Endothelial cell of umbilical vein (primary cell): ENCODE measurements at regions not wholly inside any gene's neighbourhood (a gene's known extent, or its start where the extent isn't known, plus 50 kb on each side); places are given as distances from the start of the nearest gene placed in this dataset.

Experiments used
- BruUV-seq: library from RNA; stranded (reverse); fragments of 400-500 nt; replicated peaks from 2 replicates; lab custom pipeline; 2021; lab: Mats Ljungman, UMichigan
- CTCF ChIA-PET: fragments of 300-600, 350-600 bp; sonication (Branson Sonifier 250); formaldehyde crosslinking; loops from one replicate; lab custom pipeline; 2021; ENCODE audit warnings: antibody characterized with exemption, inconsistent platforms; lab: Charles Lee
- POLR2A ChIA-PET: fragments of 300-600, 350-600 bp; sonication (Branson Sonifier 250); formaldehyde crosslinking; loops from one replicate; lab custom pipeline; 2021; ENCODE audit warnings: antibody characterized with exemption, inconsistent platforms; lab: Charles Lee
- DNase-seq: peaks from one replicate; pipeline ENCODE4 v3.0.0-alpha.2; 2011; ENCODE audit warnings: low read depth, low spot score
- FAIRE-seq: peaks from 2 replicates; lab custom pipeline; 2011; peaks lifted over from hg19 to GRCh38; lab: Jason Lieb, UNC
- H2AFZ ChIP-seq: 2 replicates; pipeline ENCODE4 v1.6.0; 2012; ENCODE audit warnings: low read depth, low read length, control low read depth, inconsistent platforms
- H3K27ac ChIP-seq: 2 replicates; pipeline ENCODE4 v1.5.1; 2011; ENCODE audit warnings: low read depth, mild to moderate bottlenecking, control low read depth, low read length, moderate library complexity; ENCODE audit not compliant: insufficient read depth
- H3K27me3 ChIP-seq, 2 experiments: 2 replicates each; pipeline versions ENCODE4 v1.6.0 to v1.6.1; 2011; ENCODE audit warnings: low read length in 2 of 2, mixed read lengths in 1 of 2; ENCODE audit not compliant: control insufficient read depth in 2 of 2, insufficient read depth in 2 of 2
- H3K36me3 ChIP-seq, 2 experiments: 2 replicates in 1 of 2; 3 replicates in 1 of 2; pipeline ENCODE4 v1.5.1; 2011; ENCODE audit warnings: low read length in 2 of 2, mild to moderate bottlenecking in 1 of 2, moderate library complexity in 1 of 2; ENCODE audit not compliant: control insufficient read depth in 2 of 2, insufficient read depth in 2 of 2; ENCODE audit errors: extremely low read depth in 1 of 2
- H3K4me1 ChIP-seq: 3 replicates; pipeline ENCODE4 v1.5.1; 2011; ENCODE audit warnings: mild to moderate bottlenecking, low read length; ENCODE audit not compliant: control insufficient read depth, insufficient read depth; ENCODE audit errors: extremely low read depth
- H3K4me2 ChIP-seq: 2 replicates; pipeline ENCODE4 v1.6.1; 2011; ENCODE audit warnings: low read length, control low read depth, mixed read lengths; ENCODE audit not compliant: insufficient read depth
- H3K4me3 ChIP-seq, 3 experiments: fragments of 200-600 bp in 1 of 3; sonication (generic), shearing (Covaris generic) in 1 of 3; replicated peaks in 1 of 3; 2 replicates each; pipeline ENCODE4 v1.5.1; 2011 to 2016; ENCODE audit warnings: control low read depth in 3 of 3, low read length in 3 of 3, mild to moderate bottlenecking in 2 of 3, inconsistent platforms in 1 of 3, low read depth in 1 of 3, moderate library complexity in 1 of 3; ENCODE audit not compliant: insufficient read depth in 1 of 3
- H3K79me2 ChIP-seq: 2 replicates; pipeline ENCODE4 v1.6.0; 2012; ENCODE audit warnings: low read length, inconsistent platforms; ENCODE audit not compliant: control insufficient read depth, insufficient read depth
- H3K9ac ChIP-seq: replicated peaks from 2 replicates; pipeline ENCODE3; 2011; ENCODE audit warnings: low read length, control low read depth; ENCODE audit not compliant: insufficient read depth; ENCODE audit errors: extremely low read depth
- H3K9me1 ChIP-seq: replicated peaks from 3 replicates; pipeline ENCODE4 v1.6.0; 2011; ENCODE audit warnings: mild to moderate bottlenecking, low read length; ENCODE audit not compliant: control insufficient read depth, insufficient read depth; ENCODE audit errors: extremely low read depth
- H3K9me3 ChIP-seq: replicated peaks from 2 replicates; pipeline ENCODE4 v1.5.1; 2012; ENCODE audit warnings: low read length, inconsistent platforms; ENCODE audit not compliant: control insufficient read depth, insufficient read depth
- H4K20me1 ChIP-seq: replicated peaks from 2 replicates; pipeline ENCODE3; 2011; ENCODE audit warnings: mild to moderate bottlenecking, low read length; ENCODE audit not compliant: control insufficient read depth, insufficient read depth; ENCODE audit errors: extremely low read depth
- EZH2 ChIP-seq: IDR thresholded peaks from 2 replicates; pipeline ENCODE4 v1.6.1; 2012; ENCODE audit warnings: borderline replicate concordance, low read depth, mild to moderate bottlenecking, moderate library complexity, low read length, inconsistent platforms; ENCODE audit not compliant: severe bottlenecking
- FOS ChIP-seq: IDR thresholded peaks from 2 replicates; pipeline ENCODE4 v1.6.1; 2011; ENCODE audit warnings: mild to moderate bottlenecking, low read length, moderate library complexity, borderline replicate concordance; ENCODE audit not compliant: insufficient read depth
- GATA2 ChIP-seq: IDR thresholded peaks from 2 replicates; pipeline ENCODE4 v1.7.0; 2011; ENCODE audit warnings: low read depth, mild to moderate bottlenecking, moderate library complexity, mixed read lengths, low read length; ENCODE audit not compliant: insufficient read length, insufficient read depth
- JUN ChIP-seq: IDR thresholded peaks from 2 replicates; pipeline ENCODE4 v1.6.1; 2011; ENCODE audit warnings: borderline replicate concordance, low read depth; ENCODE audit not compliant: insufficient read length, insufficient read depth
- MYC ChIP-seq: IDR thresholded peaks from one replicate; pipeline ENCODE4 v1.6.1; 2011; ENCODE audit warnings: mild to moderate bottlenecking, low read depth, low read length
- POLR2A ChIP-seq: IDR thresholded peaks from 2 replicates; pipeline ENCODE4 v1.6.1; 2012; ENCODE audit warnings: low read depth, mild to moderate bottlenecking, control low read depth, low read length
- POLR2AphosphoS5 ChIP-seq: IDR thresholded peaks from 2 replicates; pipeline ENCODE4 v1.6.1; 2012; ENCODE audit warnings: low read depth, mild to moderate bottlenecking, control low read depth, low read length, moderate library complexity; ENCODE audit not compliant: insufficient read depth
- dilution Hi-C: fragments of 300-500 bp; cut with MboI; formaldehyde crosslinking; loops from one replicate; pipeline ENCODE4 v1.15.0; 2019; ENCODE audit warnings: low sequenced_read_pairs; ENCODE audit not compliant: extremely low pct_ligation_motif_present
- intact Hi-C: fragments of 100-400 bp; cut with micrococcal nuclease; formaldehyde crosslinking; loops from one replicate; pipeline ENCODE4 v1.10.0; 2022
- TF ChIP-seq, protein P1 (sequence below): IDR thresholded peaks from 2 replicates; pipeline ENCODE4 v1.6.1; 2011; ENCODE audit not compliant: insufficient read depth, insufficient read length
- TF ChIP-seq, protein P2 (sequence below), 2 donors: IDR thresholded peaks; 1 replicate in 1 of 2; 2 replicates in 1 of 2; pipeline ENCODE4 v1.5.1; 2011; ENCODE audit warnings: low read length in 2 of 2, mild to moderate bottlenecking in 2 of 2, moderate library complexity in 2 of 2, control low read depth in 1 of 2, inconsistent platforms in 1 of 2, low read depth in 1 of 2; ENCODE audit not compliant: insufficient read depth in 1 of 2; ENCODE audit errors: extremely low read depth in 1 of 2

DNA sequence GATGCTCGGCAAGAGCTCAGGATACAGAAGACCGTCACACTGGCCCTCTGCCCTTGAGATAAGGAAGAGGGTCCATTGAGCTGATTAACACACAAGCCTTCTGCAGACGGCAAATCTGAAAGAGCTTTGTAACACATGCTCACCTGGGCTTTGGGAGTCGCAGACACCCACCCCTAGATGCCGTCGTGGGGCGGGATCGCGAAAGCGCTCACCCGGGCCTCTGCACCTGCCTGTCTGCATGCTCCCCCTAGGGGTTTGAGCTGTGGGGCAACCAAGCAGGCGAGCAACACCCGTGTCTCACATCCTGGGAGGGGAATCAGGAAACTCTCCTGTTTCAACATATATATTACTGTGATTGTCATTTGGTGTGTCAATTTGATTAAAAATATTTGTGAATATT, 99.8 kb upstream of the KCNH7 start:
- Histone ChIP-seq H3K4me1 (no peaks in the 10 kb centered on the region), H4K20me1 (no peaks in the 10 kb centered on the region), H3K27me3 (no peaks in the 10 kb centered on the region), H3K36me3 (no peaks in the 10 kb centered on the region), H3K79me2 (no peaks in the 10 kb centered on the region), H3K27ac (no peak overlapping the region), H3K4me2 (no peak overlapping the region), H3K9me3 (no peaks in the 10 kb centered on the region), H2AFZ (no peak overlapping the region), H3K9ac (no peak overlapping the region), H3K9me1 (no peaks in the 10 kb centered on the region), H3K4me3 (no peak overlapping the region)
- DNase-seq (no peak), FAIRE-seq (no peak)
- dilution Hi-C loops (no loop called here), intact Hi-C loops (no loop called here)
- BruUV-seq = no TSS peak
- TF ChIP-seq POLR2A (no peak), JUN (no peak), GATA2 (no peak), FOS (no peak), MYC (no peak), POLR2AphosphoS5 (no peak), EZH2 (no peak)
- TF ChIP-seq, protein P1, sequence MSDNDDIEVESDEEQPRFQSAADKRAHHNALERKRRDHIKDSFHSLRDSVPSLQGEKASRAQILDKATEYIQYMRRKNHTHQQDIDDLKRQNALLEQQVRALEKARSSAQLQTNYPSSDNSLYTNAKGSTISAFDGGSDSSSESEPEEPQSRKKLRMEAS = no peak
- TF ChIP-seq, protein P2, sequence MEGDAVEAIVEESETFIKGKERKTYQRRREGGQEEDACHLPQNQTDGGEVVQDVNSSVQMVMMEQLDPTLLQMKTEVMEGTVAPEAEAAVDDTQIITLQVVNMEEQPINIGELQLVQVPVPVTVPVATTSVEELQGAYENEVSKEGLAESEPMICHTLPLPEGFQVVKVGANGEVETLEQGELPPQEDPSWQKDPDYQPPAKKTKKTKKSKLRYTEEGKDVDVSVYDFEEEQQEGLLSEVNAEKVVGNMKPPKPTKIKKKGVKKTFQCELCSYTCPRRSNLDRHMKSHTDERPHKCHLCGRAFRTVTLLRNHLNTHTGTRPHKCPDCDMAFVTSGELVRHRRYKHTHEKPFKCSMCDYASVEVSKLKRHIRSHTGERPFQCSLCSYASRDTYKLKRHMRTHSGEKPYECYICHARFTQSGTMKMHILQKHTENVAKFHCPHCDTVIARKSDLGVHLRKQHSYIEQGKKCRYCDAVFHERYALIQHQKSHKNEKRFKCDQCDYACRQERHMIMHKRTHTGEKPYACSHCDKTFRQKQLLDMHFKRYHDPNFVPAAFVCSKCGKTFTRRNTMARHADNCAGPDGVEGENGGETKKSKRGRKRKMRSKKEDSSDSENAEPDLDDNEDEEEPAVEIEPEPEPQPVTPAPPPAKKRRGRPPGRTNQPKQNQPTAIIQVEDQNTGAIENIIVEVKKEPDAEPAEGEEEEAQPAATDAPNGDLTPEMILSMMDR (IDR thresholded peaks at IDR 0.05; ENCODE audit: extremely low read depth in 1 of 2, insufficient read depth in 1 of 2, low read depth in 1 of 2, low read length in 2 of 2) = no peak
- ChIA-PET POLR2A (no interaction called here), CTCF (no interaction called here)
